WTC11 (cell line): ENCODE measurements at regions not wholly inside any gene's neighbourhood (a gene's known extent, or its start where the extent isn't known, plus 50 kb on each side); places are given as distances from the start of the nearest gene placed in this dataset.

Experiments used
- ATAC-seq: fragments of 200-7000 bp; cut with Tn5 transposase; 2 replicates; pipeline ENCODE4 v1.10.0; 2021; ENCODE audit warnings: mild to moderate bottlenecking, moderate library complexity
- CTCF ChIA-PET: fragments of 300-600 bp; sonication (Branson Sonifier 250); formaldehyde crosslinking; loops from one replicate; lab custom pipeline; 2021; ENCODE audit warnings: antibody characterized with exemption; lab: Charles Lee
- POLR2A ChIA-PET: fragments of 350-600 bp; sonication (Branson Sonifier 250); formaldehyde crosslinking; loops from one replicate; lab custom pipeline; 2021; ENCODE audit warnings: antibody characterized with exemption; lab: Charles Lee
- DNase-seq: peaks from one replicate; pipeline ENCODE4 v3.0.0; 2021; ENCODE audit warnings: low spot score
- H3K27ac Mint-ChIP-seq: 2 replicates; pipeline ENCODE4 v1.8.0; 2021; ENCODE audit warnings: mixed read lengths
- H3K27me3 Mint-ChIP-seq: 2 replicates; pipeline ENCODE4 v1.8.0; 2021; ENCODE audit warnings: low read depth, mild to moderate bottlenecking, moderate library complexity, mixed read lengths
- H3K36me3 Mint-ChIP-seq: 2 replicates; pipeline ENCODE4 v1.8.0; 2021; ENCODE audit warnings: mixed read lengths
- H3K4me1 Mint-ChIP-seq: 2 replicates; pipeline ENCODE4 v1.8.0; 2022; ENCODE audit warnings: mixed read lengths
- H3K4me3 Mint-ChIP-seq: 2 replicates; pipeline ENCODE4 v1.8.0; 2021; ENCODE audit warnings: mild to moderate bottlenecking, moderate library complexity, mixed read lengths
- H3K9me3 Mint-ChIP-seq: 2 replicates; pipeline ENCODE4 v1.8.0; 2021; ENCODE audit warnings: mixed read lengths
- ATF6 ChIP-seq: sonication (generic); formaldehyde crosslinking; IDR thresholded peaks from 2 replicates; pipeline ENCODE4 v1.8.1; 2023; ENCODE audit warnings: mild to moderate bottlenecking, missing genetic modification reagents
- CREM ChIP-seq: sonication (generic); formaldehyde crosslinking; IDR thresholded peaks from 2 replicates; pipeline ENCODE4 v1.8.1; 2022; ENCODE audit warnings: mild to moderate bottlenecking, missing genetic modification reagents, moderate library complexity
- E2F1 ChIP-seq: sonication (generic); formaldehyde crosslinking; IDR thresholded peaks from 2 replicates; pipeline ENCODE4 v1.8.0; 2022; ENCODE audit warnings: mild to moderate bottlenecking, missing genetic modification reagents
- EMX1 ChIP-seq: fragments of 250-450 bp; sonication (Bioruptor Pico); IDR thresholded peaks from 2 replicates; pipeline ENCODE4 v1.8.0; 2021; ENCODE audit warnings: mild to moderate bottlenecking
- FOXK1 ChIP-seq: sonication (generic); formaldehyde crosslinking; IDR thresholded peaks from 2 replicates; pipeline ENCODE4 v1.8.0; 2022; ENCODE audit warnings: mild to moderate bottlenecking, moderate library complexity, missing genetic modification reagents
- FOXP4 ChIP-seq: sonication (generic); formaldehyde crosslinking; IDR thresholded peaks from 2 replicates; pipeline ENCODE4 v1.8.0; 2022; ENCODE audit warnings: mild to moderate bottlenecking, missing genetic modification reagents
- GTF2I ChIP-seq: fragments of 250-450 bp; sonication (Bioruptor Pico); conservative IDR thresholded peaks from 2 replicates; pipeline ENCODE4 v1.4.0; 2021; ENCODE audit warnings: mild to moderate bottlenecking
- HMGXB4 ChIP-seq: sonication (generic); formaldehyde crosslinking; IDR thresholded peaks from 2 replicates; pipeline ENCODE4 v1.8.1; 2023; ENCODE audit warnings: mild to moderate bottlenecking, moderate library complexity, missing genetic modification reagents
- JUN ChIP-seq: sonication (generic); formaldehyde crosslinking; IDR thresholded peaks from 2 replicates; pipeline ENCODE4 v1.8.0; 2023; ENCODE audit warnings: mild to moderate bottlenecking, missing genetic modification reagents
- NFATC4 ChIP-seq: fragments of 250-450 bp; sonication (Bioruptor Pico); IDR thresholded peaks from 2 replicates; pipeline ENCODE4 v1.9.0; 2021; ENCODE audit warnings: mild to moderate bottlenecking
- OVOL2 ChIP-seq: fragments of 250-450 bp; sonication (Bioruptor Pico); IDR thresholded peaks from 2 replicates; pipeline ENCODE4 v1.9.0; 2021; ENCODE audit warnings: mild to moderate bottlenecking, borderline replicate concordance
- RORB ChIP-seq: fragments of 250-450 bp; sonication (Bioruptor Pico); IDR thresholded peaks from 2 replicates; pipeline ENCODE4 v1.9.0; 2021; ENCODE audit warnings: mild to moderate bottlenecking
- STAT6 ChIP-seq: sonication (generic); formaldehyde crosslinking; conservative IDR thresholded peaks from 2 replicates; pipeline ENCODE4 v1.8.1; 2023; ENCODE audit warnings: mild to moderate bottlenecking, low read depth, missing genetic modification reagents, moderate library complexity
- USF2 ChIP-seq: sonication (generic); formaldehyde crosslinking; IDR thresholded peaks from 2 replicates; pipeline ENCODE4 v1.8.1; 2023; ENCODE audit warnings: mild to moderate bottlenecking, missing genetic modification reagents, moderate library complexity
- ZNF121 ChIP-seq: sonication (generic); formaldehyde crosslinking; IDR thresholded peaks from 2 replicates; pipeline ENCODE4 v1.8.0; 2023; ENCODE audit warnings: missing genetic modification reagents
- ZNF138 ChIP-seq: sonication (generic); formaldehyde crosslinking; conservative IDR thresholded peaks from 2 replicates; pipeline ENCODE4 v1.8.1; 2022; ENCODE audit warnings: mild to moderate bottlenecking, moderate library complexity, missing genetic modification reagents
- ZSCAN18 ChIP-seq: fragments of 250-450 bp; sonication (Bioruptor Pico); IDR thresholded peaks from 2 replicates; pipeline ENCODE4 v2.1.2; 2022; ENCODE audit warnings: mild to moderate bottlenecking, moderate library complexity

- no peak for ATAC-seq
Measured at GRCh38 chr4:120348948-120349347, 282.3 kb upstream of the MAD2L1 start.

GRCh38 chr4:120348521-120348920 is 281.9 kb upstream of the MAD2L1 start:
- Mint-ChIP-seq H3K36me3 (no peaks in the 10 kb centered on the region), H3K4me3 (no peak overlapping the region), H3K27me3 (no peaks in the 10 kb centered on the region)
- ATAC-seq = no peak
- no peak for TF ChIP-seq FOXK1 (CRISPR knock-in tag)
- TF ChIP-seq NFATC4 = no peak
- no peak for TF ChIP-seq CREM (CRISPR knock-in tag)
- no peak for TF ChIP-seq USF2 (CRISPR knock-in tag)
- TF ChIP-seq JUN (CRISPR knock-in tag) = no peak
- TF ChIP-seq ZSCAN18 (CRISPR knock-in tag) = no peak
- no peak for TF ChIP-seq EMX1 (CRISPR knock-in tag)
- TF ChIP-seq ATF6 (CRISPR knock-in tag) = no peak
- TF ChIP-seq HMGXB4 (CRISPR knock-in tag) = no peak
- TF ChIP-seq E2F1 = no peak
- no peak for TF ChIP-seq ZNF121 (CRISPR knock-in tag)
- TF ChIP-seq ZNF138 (CRISPR knock-in tag) = no peak
- TF ChIP-seq STAT6 (CRISPR knock-in tag) = no peak
- no peak for TF ChIP-seq OVOL2 (CRISPR knock-in tag)
- TF ChIP-seq FOXP4 (CRISPR knock-in tag) = no peak
- TF ChIP-seq, all 79 proteins: peak for 0
- peaks cover 6% of the 10 kb centered on the region for H3K4me1 Mint-ChIP-seq
- no peaks in the 10 kb centered on the region for H3K9me3 Mint-ChIP-seq
- no peak for DNase-seq
- CTCF ChIA-PET = no interaction called here
- no peak overlapping the region for H3K27ac Mint-ChIP-seq
- POLR2A ChIA-PET = no interaction called here

More at GRCh38 chr4:120348948-120349347, 282.3 kb upstream of the MAD2L1 start:
- no peaks in the 10 kb centered on the region for H3K27me3 Mint-ChIP-seq
- ChIA-PET POLR2A (no interaction called here), CTCF (no interaction called here)
- TF ChIP-seq RORB (CRISPR knock-in tag) (no peak), GTF2I (no peak)
- H3K9me3 Mint-ChIP-seq = no peaks in the 10 kb centered on the region
- H3K36me3 Mint-ChIP-seq = no peaks in the 10 kb centered on the region
- DNase-seq = no peak
- no peak overlapping the region for H3K4me3 Mint-ChIP-seq
- H3K4me1 Mint-ChIP-seq = peaks cover 6% of the 10 kb centered on the region
- H3K27ac Mint-ChIP-seq = no peak overlapping the region
